ENCODE measurements at regions not wholly inside any gene's neighbourhood (a gene's known extent, or its start where the extent isn't known, plus 50 kb on each side); places are given as distances from the start of the nearest gene placed in this dataset.
"Not testable (repeated sequence)": the region's sequence is repeated elsewhere in the genome, so short reads cannot be mapped to it uniquely, and the experiment has no call there.

DNA sequence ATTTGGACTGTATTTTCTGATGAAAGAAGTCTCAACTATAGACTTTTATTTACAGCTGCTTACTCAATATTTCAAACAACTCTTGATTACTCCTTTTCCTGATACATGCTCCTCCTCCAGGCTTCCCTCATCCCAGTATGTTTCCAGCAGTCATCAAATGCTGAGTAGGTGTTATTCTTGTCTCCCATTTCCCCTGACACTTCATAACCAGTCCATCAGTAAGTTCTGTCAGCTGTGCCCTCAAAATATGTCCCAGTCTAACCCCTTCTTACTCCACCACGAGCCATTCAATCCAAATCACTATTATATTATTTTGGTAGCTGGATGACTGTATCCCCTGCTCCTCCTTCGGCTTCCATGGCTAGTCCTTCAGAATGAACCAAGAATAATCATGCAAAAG lies 189.1 kb upstream of the DTNA start:
- no peak for DNase-seq (ENCODE audit: low read depth)
- H3K4me3 ChIP-seq (ENCODE audit: low read depth, low read length): no peak overlapping the region
- TF ChIP-seq, protein P1, sequence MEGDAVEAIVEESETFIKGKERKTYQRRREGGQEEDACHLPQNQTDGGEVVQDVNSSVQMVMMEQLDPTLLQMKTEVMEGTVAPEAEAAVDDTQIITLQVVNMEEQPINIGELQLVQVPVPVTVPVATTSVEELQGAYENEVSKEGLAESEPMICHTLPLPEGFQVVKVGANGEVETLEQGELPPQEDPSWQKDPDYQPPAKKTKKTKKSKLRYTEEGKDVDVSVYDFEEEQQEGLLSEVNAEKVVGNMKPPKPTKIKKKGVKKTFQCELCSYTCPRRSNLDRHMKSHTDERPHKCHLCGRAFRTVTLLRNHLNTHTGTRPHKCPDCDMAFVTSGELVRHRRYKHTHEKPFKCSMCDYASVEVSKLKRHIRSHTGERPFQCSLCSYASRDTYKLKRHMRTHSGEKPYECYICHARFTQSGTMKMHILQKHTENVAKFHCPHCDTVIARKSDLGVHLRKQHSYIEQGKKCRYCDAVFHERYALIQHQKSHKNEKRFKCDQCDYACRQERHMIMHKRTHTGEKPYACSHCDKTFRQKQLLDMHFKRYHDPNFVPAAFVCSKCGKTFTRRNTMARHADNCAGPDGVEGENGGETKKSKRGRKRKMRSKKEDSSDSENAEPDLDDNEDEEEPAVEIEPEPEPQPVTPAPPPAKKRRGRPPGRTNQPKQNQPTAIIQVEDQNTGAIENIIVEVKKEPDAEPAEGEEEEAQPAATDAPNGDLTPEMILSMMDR (IDR thresholded peaks at IDR 0.05; ENCODE audit: control insufficient read depth, extremely low read depth, insufficient read depth): no peak

- no peak for DNase-seq (ENCODE audit: low read depth)
- TF ChIP-seq, protein P1 (IDR thresholded peaks at IDR 0.05; ENCODE audit: control insufficient read depth, extremely low read depth, insufficient read depth): no peak
- H3K4me3 ChIP-seq (ENCODE audit: low read depth, low read length): no peak overlapping the region
These were observed 187.5 kb upstream of the DTNA start for GRCh38 chr18:34522603-34523002.

DNA sequence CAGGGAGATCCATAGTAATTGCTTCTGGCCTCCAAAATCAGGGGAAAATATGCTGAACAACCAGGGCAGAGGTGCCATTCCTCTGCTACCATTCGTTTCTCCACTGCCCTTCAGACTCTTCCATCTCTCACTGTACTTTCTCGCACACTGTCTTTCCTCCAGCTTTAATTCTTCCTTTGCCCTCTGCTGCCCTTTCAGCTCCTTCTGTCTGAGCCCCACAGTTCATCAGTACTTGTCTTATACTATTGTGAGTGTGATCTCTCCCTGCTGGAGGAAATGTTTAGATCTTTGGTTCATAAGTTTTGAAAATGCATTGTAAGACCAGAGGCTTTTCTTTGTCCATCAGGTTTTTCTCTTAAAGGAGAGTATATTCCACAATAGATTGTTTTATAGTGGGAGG lies 184.9 kb upstream of the DTNA start:
- H3K4me3 ChIP-seq (ENCODE audit: low read depth, low read length): no peak overlapping the region
- TF ChIP-seq, protein P1 (IDR thresholded peaks at IDR 0.05; ENCODE audit: control insufficient read depth, extremely low read depth, insufficient read depth): no peak
- DNase-seq (ENCODE audit: low read depth): no peak

DNA sequence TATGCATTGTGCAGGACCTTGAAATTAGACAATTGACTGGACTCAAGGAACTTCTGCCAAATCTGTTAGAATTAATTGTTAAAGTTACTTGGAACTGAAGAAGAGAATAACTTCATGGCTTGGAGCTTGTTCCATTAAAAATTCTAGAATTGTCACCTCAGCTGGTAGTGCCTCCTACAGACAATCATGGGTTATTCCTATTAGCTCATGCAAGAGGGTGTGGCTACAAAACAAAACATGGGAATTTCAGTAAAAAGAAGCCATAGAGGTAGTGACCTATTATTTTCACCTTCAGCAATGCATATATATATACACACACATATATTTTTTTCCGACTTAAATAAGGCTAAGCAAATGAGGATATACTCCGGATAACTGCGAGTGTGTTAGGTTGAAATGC lies 181.9 kb upstream of the DTNA start:
- no peak for DNase-seq (ENCODE audit: low read depth)
- TF ChIP-seq, protein P1 (IDR thresholded peaks at IDR 0.05; ENCODE audit: control insufficient read depth, extremely low read depth, insufficient read depth): no peak
- no peak overlapping the region for H3K4me3 ChIP-seq (ENCODE audit: low read depth, low read length)

GRCh38 chr18:34529358-34530335 lies 180.5 kb upstream of the DTNA start:
- H3K4me3 ChIP-seq (ENCODE audit: low read depth, low read length): no peak overlapping the region
- TF ChIP-seq, protein P1 (IDR thresholded peaks at IDR 0.05; ENCODE audit: control insufficient read depth, extremely low read depth, insufficient read depth): no peak
- no peak for DNase-seq (ENCODE audit: low read depth)

DNA sequence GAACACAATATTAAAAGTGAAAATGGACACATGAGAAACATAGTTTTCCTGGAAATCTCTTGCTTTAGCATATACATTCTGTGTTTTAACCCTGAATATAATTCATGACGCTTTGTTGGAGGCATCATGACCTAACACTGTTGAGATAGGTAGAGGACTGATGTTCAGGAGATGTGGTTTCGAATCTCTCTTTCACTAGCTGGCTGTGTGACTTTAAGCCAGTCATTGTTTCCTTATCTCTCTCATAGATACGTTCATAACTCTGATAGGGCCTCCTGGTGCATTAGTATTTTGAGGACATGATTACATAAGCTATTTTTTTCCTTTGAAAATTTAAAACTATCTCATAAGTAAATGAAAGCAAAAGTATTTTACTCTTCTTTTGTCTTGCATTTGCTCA lies 179.0 kb upstream of the DTNA start:
- DNase-seq (ENCODE audit: low read depth): no peak
- no peak overlapping the region for H3K4me3 ChIP-seq (ENCODE audit: low read depth, low read length)
- TF ChIP-seq, protein P1 (IDR thresholded peaks at IDR 0.05; ENCODE audit: control insufficient read depth, extremely low read depth, insufficient read depth): no peak

- not testable (repeated sequence) for DNase-seq (ENCODE audit: low read depth); H3K4me3 ChIP-seq (ENCODE audit: low read depth, low read length)
These were observed 175.5 kb upstream of the DTNA start for GRCh38 chr18:34534642-34535041.

All from LNCaP clone FGC (cell line).